SU-DHL-6 (cell line): ENCODE measurements at regions not wholly inside any gene's neighbourhood (a gene's known extent, or its start where the extent isn't known, plus 50 kb on each side); places are given as distances from the start of the nearest gene placed in this dataset.

ENCODE experiments used
- H2AFZ ChIP-seq: fragments of 200-600 bp; sonication (generic); 2 replicates; pipeline ENCODE4 v1.6.1; 2014; ENCODE audit warnings: low read depth, mild to moderate bottlenecking, moderate library complexity, mixed read lengths, antibody characterized with exemption, low read length; ENCODE audit not compliant: severe bottlenecking
- H3F3A ChIP-seq: fragments of 200-600 bp; shearing (Covaris generic); 2 replicates; pipeline ENCODE4 v1.6.0; 2016; ENCODE audit warnings: antibody characterized with exemption, mild to moderate bottlenecking; ENCODE audit not compliant: insufficient read depth
- H3K27ac ChIP-seq: fragments of 200-600 bp; sonication (generic); 2 replicates; pipeline ENCODE4 v1.5.1; 2016; ENCODE audit warnings: low read depth, mild to moderate bottlenecking, low read length, moderate library complexity, mixed read lengths
- H3K27me3 ChIP-seq: fragments of 200-600 bp; sonication (generic), shearing (Covaris generic); 2 replicates; pipeline ENCODE4 v1.6.0; 2014; ENCODE audit warnings: mild to moderate bottlenecking, low read length
- H3K36me3 ChIP-seq: fragments of 200-600 bp; sonication (generic); 2 replicates; pipeline ENCODE4 v1.6.1; 2014; ENCODE audit warnings: mild to moderate bottlenecking, low read length, mixed read lengths
- H3K4me2 ChIP-seq: fragments of 300-600, 200-600 bp; shearing (Covaris generic), sonication (generic); 2 replicates; pipeline ENCODE4 v1.6.0; 2014; ENCODE audit warnings: low read length, low read depth, mild to moderate bottlenecking; ENCODE audit not compliant: poor library complexity, severe bottlenecking
- H3K4me3 ChIP-seq: fragments of 200-600 bp; sonication (generic); 2 replicates; pipeline ENCODE4 v1.5.1; 2014; ENCODE audit warnings: antibody characterized with exemption, low read length, mild to moderate bottlenecking, mixed read lengths; ENCODE audit not compliant: insufficient read depth, poor library complexity, severe bottlenecking
- H3K79me2 ChIP-seq: fragments of 200-600 bp; sonication (generic); 2 replicates; pipeline ENCODE4 v1.6.1; 2014; ENCODE audit warnings: mild to moderate bottlenecking, low read length, moderate library complexity; ENCODE audit not compliant: insufficient read depth
- H3K9ac ChIP-seq: fragments of 200-600 bp; sonication (generic); 2 replicates; pipeline ENCODE4 v1.7.0; 2014; ENCODE audit warnings: mild to moderate bottlenecking, low read length
- H3K9me2 ChIP-seq: fragments of 200-600 bp; sonication (generic); replicated peaks from 2 replicates; pipeline ENCODE4 v1.6.1; 2014; ENCODE audit warnings: low read length; ENCODE audit not compliant: insufficient read depth
- H3K9me3 ChIP-seq: fragments of 200-600 bp; sonication (generic); 2 replicates; pipeline ENCODE4 v1.6.1; 2014; ENCODE audit warnings: low read length, mixed read lengths; ENCODE audit not compliant: insufficient read depth
- H4K20me1 ChIP-seq: fragments of 200-600 bp; sonication (generic); 2 replicates; pipeline ENCODE4 v1.6.1; 2014; ENCODE audit warnings: low read depth, mild to moderate bottlenecking, antibody characterized with exemption, low read length, moderate library complexity, mixed read lengths
- EZH2phosphoT487 ChIP-seq: fragments of 200-600 bp; sonication (generic), shearing (Covaris generic); conservative IDR thresholded peaks from 2 replicates; pipeline ENCODE4 v1.6.1; 2018; ENCODE audit warnings: mild to moderate bottlenecking, antibody characterized with exemption, low read length, moderate library complexity, mixed read lengths
- TF ChIP-seq, protein P1 (sequence below): fragments of 200-600 bp; sonication (generic); IDR thresholded peaks from one replicate; pipeline ENCODE4 v1.5.1; 2017; ENCODE audit warnings: antibody characterized with exemption, mild to moderate bottlenecking, low read length, moderate library complexity; ENCODE audit not compliant: insufficient read depth, poor library complexity, severe bottlenecking

DNA sequence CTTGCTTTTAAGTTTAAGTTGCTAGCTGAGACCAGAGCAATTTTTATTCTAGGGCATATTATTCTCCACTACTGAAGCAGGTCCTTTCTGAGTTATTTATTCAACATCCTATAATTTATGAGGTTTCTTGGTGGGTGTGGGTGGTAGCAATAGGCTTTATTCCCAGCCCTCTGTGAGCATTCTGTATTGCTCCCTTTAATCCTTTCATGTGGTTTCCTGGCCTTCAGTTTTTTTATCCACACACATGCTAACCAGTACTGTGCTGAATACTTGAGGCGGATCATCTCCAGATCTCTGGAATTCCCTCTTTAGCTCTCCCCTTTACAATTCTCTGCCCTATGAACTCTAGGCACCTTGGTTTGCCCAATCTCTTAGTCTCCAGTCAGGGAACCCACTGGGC lies 91.8 kb upstream of the GLRA1 start:
- H4K20me1 ChIP-seq = no peaks in the 10 kb centered on the region; the same call in 1 of the 2 replicates
- H3K79me2 ChIP-seq = no peaks in the 10 kb centered on the region
- no peak overlapping the region for H2AFZ ChIP-seq
- H3K36me3 ChIP-seq = no peaks in the 10 kb centered on the region
- TF ChIP-seq, protein P1, sequence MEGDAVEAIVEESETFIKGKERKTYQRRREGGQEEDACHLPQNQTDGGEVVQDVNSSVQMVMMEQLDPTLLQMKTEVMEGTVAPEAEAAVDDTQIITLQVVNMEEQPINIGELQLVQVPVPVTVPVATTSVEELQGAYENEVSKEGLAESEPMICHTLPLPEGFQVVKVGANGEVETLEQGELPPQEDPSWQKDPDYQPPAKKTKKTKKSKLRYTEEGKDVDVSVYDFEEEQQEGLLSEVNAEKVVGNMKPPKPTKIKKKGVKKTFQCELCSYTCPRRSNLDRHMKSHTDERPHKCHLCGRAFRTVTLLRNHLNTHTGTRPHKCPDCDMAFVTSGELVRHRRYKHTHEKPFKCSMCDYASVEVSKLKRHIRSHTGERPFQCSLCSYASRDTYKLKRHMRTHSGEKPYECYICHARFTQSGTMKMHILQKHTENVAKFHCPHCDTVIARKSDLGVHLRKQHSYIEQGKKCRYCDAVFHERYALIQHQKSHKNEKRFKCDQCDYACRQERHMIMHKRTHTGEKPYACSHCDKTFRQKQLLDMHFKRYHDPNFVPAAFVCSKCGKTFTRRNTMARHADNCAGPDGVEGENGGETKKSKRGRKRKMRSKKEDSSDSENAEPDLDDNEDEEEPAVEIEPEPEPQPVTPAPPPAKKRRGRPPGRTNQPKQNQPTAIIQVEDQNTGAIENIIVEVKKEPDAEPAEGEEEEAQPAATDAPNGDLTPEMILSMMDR = no peak
- TF ChIP-seq EZH2phosphoT487 = no peak
- no peaks in the 10 kb centered on the region for H3K9me3 ChIP-seq
- H3F3A ChIP-seq = no peaks in the 10 kb centered on the region
- no peak overlapping the region for H3K4me2 ChIP-seq
- no peak overlapping the region for H3K27ac ChIP-seq
- no peaks in the 10 kb centered on the region for H3K27me3 ChIP-seq
- no peaks in the 10 kb centered on the region for H3K9me2 ChIP-seq
- H3K4me3 ChIP-seq = no peak overlapping the region
- no peak overlapping the region for H3K9ac ChIP-seq

DNA sequence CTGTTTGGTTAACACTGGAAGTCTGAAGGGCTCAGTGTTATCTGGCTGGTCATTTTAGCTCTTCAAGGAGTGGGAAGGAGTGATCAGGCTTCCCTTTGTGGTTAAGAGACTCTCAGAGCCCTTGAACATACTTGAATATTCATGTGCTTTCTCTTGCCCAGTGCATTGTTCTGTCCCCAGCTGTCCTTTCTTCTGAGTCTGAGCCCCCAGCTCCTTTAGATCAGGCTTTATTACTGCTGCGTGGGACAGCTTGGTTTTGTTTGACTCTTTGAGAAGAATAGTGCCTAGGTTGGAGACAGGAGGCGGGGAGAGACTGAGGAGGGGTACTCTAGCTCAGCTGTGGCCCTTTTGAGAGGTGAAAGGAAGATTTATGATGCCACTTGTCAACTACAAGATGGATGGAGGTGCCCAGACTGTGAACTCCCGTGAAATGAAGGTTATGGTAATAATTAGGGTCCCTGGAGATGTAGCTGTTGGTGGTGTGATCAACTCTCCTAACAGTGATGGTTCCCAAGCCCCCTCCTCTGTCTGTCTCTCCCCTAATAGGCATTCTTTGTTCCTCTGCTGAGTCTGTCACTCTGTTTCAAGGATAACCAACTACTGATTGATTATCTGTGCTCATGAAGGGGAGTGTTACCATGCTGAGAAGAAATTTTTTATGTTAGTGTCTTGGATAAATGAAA lies 83.1 kb upstream of the GLRA1 start:
- Histone ChIP-seq H3K27me3 (peaks cover 4% of the 10 kb centered on the region), H3K4me3 (no peak overlapping the region), H3K79me2 (no peaks in the 10 kb centered on the region), H2AFZ (no peak overlapping the region), H4K20me1 (no peaks in the 10 kb centered on the region; the same call in 1 of the 2 replicates), H3K4me2 (no peak overlapping the region), H3K9me3 (no peaks in the 10 kb centered on the region), H3K9ac (no peak overlapping the region), H3F3A (no peaks in the 10 kb centered on the region), H3K36me3 (no peaks in the 10 kb centered on the region), H3K9me2 (no peaks in the 10 kb centered on the region; the same call in 1 of the 2 replicates), H3K27ac (no peak overlapping the region)
- no peak for TF ChIP-seq EZH2phosphoT487
- TF ChIP-seq, protein P1 = no peak

DNA sequence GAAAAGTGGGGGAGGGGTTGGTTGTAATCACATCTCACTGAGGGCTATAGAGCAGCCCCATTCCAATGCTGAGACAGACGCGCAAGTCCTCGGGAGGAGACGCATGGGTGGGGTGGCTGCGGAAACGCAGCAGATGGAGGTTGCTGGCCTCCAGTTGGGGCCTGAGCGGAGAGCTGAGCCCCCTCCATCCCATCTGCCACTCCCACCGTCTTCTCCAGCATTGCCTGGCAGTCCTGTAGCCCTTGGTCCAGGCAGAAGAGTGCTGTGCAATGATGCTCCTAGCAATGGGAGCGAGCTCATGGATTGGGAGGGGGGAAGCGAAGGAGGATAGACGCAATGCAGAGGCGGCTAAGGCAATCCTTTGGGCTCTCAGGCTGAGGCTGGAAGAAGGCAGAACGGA lies 79.4 kb upstream of the GLRA1 start:
- H3K4me3 ChIP-seq = no peak overlapping the region
- H3F3A ChIP-seq = no peaks in the 10 kb centered on the region
- no peaks in the 10 kb centered on the region for H3K9me3 ChIP-seq
- H2AFZ ChIP-seq = no peak overlapping the region
- H3K27me3 ChIP-seq = no peaks in the 10 kb centered on the region; the same call in 1 of the 2 replicates
- TF ChIP-seq, protein P1 = no peak
- TF ChIP-seq EZH2phosphoT487 = no peak
- no peaks in the 10 kb centered on the region for H3K36me3 ChIP-seq
- no peaks in the 10 kb centered on the region for H4K20me1 ChIP-seq
- no peaks in the 10 kb centered on the region for H3K79me2 ChIP-seq
- H3K4me2 ChIP-seq = no peak overlapping the region
- no peak overlapping the region for H3K9ac ChIP-seq
- H3K9me2 ChIP-seq = no peaks in the 10 kb centered on the region; the same call in 1 of the 2 replicates
- no peak overlapping the region for H3K27ac ChIP-seq
